CD14-positive monocyte (primary cell): ENCODE measurements at regions not wholly inside any gene's neighbourhood (a gene's known extent, or its start where the extent isn't known, plus 50 kb on each side); places are given as distances from the start of the nearest gene placed in this dataset.

ENCODE experiments used
- DNase-seq, 3 donors: peaks; one replicate each; pipeline ENCODE4 v3.0.0-alpha.2; 2011 to 2022
- H2AFZ ChIP-seq: 2 replicates; pipeline ENCODE4 v1.6.0; 2012; ENCODE audit warnings: mild to moderate bottlenecking, low read depth, low read length, inconsistent platforms; ENCODE audit not compliant: insufficient read depth, poor library complexity, severe bottlenecking
- H3K27ac ChIP-seq, 2 donors: 1 replicate in 1 of 2; 2 replicates in 1 of 2; pipeline ENCODE4 v1.5.1; 2012 to 2013; ENCODE audit warnings: low read length in 2 of 2, control low read depth in 1 of 2, inconsistent platforms in 1 of 2, low read depth in 1 of 2, mild to moderate bottlenecking in 1 of 2
- H3K27me3 ChIP-seq, 2 donors: one replicate each; pipeline versions ENCODE4 v1.6.0 to v1.6.1; 2011 to 2013; ENCODE audit warnings: low read length in 2 of 2; ENCODE audit not compliant: control insufficient read depth in 2 of 2, insufficient read depth in 2 of 2
- H3K36me3 ChIP-seq, 2 donors: replicated peaks in 1 of 2; 1 replicate in 1 of 2; 2 replicates in 1 of 2; pipeline versions ENCODE4 v1.5.1 to v1.6.1; 2012 to 2013; ENCODE audit warnings: low read length in 2 of 2, control low read depth in 1 of 2, inconsistent platforms in 1 of 2, mild to moderate bottlenecking in 1 of 2; ENCODE audit not compliant: insufficient read depth in 2 of 2, control insufficient read depth in 1 of 2
- H3K4me1 ChIP-seq, 2 donors: 1 replicate in 1 of 2; 2 replicates in 1 of 2; pipeline versions ENCODE4 v1.5.1 to v1.6.1; 2012 to 2013; ENCODE audit warnings: low read length in 2 of 2, control low read depth in 1 of 2, inconsistent platforms in 1 of 2, mild to moderate bottlenecking in 1 of 2, moderate library complexity in 1 of 2; ENCODE audit not compliant: insufficient read depth in 2 of 2, control insufficient read depth in 1 of 2
- H3K4me2 ChIP-seq: replicated peaks from 2 replicates; pipeline ENCODE3; 2012; ENCODE audit warnings: low read length, moderate library complexity, mild to moderate bottlenecking; ENCODE audit not compliant: poor library complexity, severe bottlenecking; ENCODE audit errors: extremely low read depth
- H3K4me3 ChIP-seq, 3 experiments: fragments of 200-600 bp in 1 of 3; sonication (generic) in 1 of 3; replicated peaks in 1 of 3; 1 replicate in 2 of 3; 2 replicates in 1 of 3; pipeline ENCODE4 v1.5.1; 2011 to 2013; ENCODE audit warnings: low read length in 3 of 3, mild to moderate bottlenecking in 3 of 3, control low read depth in 2 of 3, low read depth in 2 of 3, inconsistent platforms in 1 of 3, moderate library complexity in 1 of 3
- H3K79me2 ChIP-seq: 2 replicates; pipeline ENCODE4 v1.6.0; 2012; ENCODE audit warnings: mild to moderate bottlenecking, control low read depth, inconsistent platforms, low read length, moderate library complexity; ENCODE audit not compliant: insufficient read depth
- H3K9ac ChIP-seq: 2 replicates; pipeline ENCODE4 v1.6.0; 2017; ENCODE audit warnings: low read length, mild to moderate bottlenecking; ENCODE audit not compliant: insufficient read depth, poor library complexity, severe bottlenecking
- H3K9me3 ChIP-seq, 2 donors: replicated peaks in 1 of 2; 1 replicate in 1 of 2; 2 replicates in 1 of 2; pipeline versions ENCODE4 v1.5.1 to v1.6.1; 2012 to 2013; ENCODE audit warnings: low read length in 2 of 2, control low read depth in 1 of 2; ENCODE audit not compliant: control insufficient read depth in 1 of 2, insufficient read depth in 1 of 2
- H4K20me1 ChIP-seq: 2 replicates; pipeline ENCODE4 v1.6.0; 2012; ENCODE audit warnings: mild to moderate bottlenecking, low read length, control low read depth, moderate library complexity; ENCODE audit not compliant: insufficient read depth
- H3K27ac Mint-ChIP-seq, 7 donors: one replicate each; pipeline ENCODE4 v1.8.0; 2020; ENCODE audit warnings: mild to moderate bottlenecking in 7 of 7, mixed read lengths in 7 of 7, moderate library complexity in 6 of 7, inconsistent platforms in 2 of 7
- H3K27me3 Mint-ChIP-seq, 3 donors: one replicate each; pipeline ENCODE4 v1.8.0; 2021 to 2022; ENCODE audit warnings: low read depth in 3 of 3, mild to moderate bottlenecking in 3 of 3, mixed read lengths in 3 of 3, moderate library complexity in 3 of 3, inconsistent platforms in 1 of 3
- H3K36me3 Mint-ChIP-seq, 2 donors: one replicate each; pipeline ENCODE4 v1.8.0; 2020; ENCODE audit warnings: mixed read lengths in 2 of 2, inconsistent platforms in 1 of 2, mild to moderate bottlenecking in 1 of 2
- H3K4me1 Mint-ChIP-seq: one replicate; pipeline ENCODE4 v1.8.0; 2020; ENCODE audit warnings: mild to moderate bottlenecking, mixed read lengths
- H3K4me3 Mint-ChIP-seq, 2 donors: one replicate each; pipeline ENCODE4 v1.8.0; 2020; ENCODE audit warnings: mild to moderate bottlenecking in 2 of 2, mixed read lengths in 2 of 2, moderate library complexity in 1 of 2
- H3K9me3 Mint-ChIP-seq, 7 donors: one replicate each; pipeline ENCODE4 v1.8.0; 2020 to 2022; ENCODE audit warnings: mixed read lengths in 7 of 7, mild to moderate bottlenecking in 6 of 7, moderate library complexity in 6 of 7, inconsistent platforms in 2 of 7
- CTCF ChIP-seq: fragments of 200-600 bp; IDR thresholded peaks from one replicate; pipeline ENCODE4 v1.8.0; 2022; ENCODE audit warnings: antibody characterized with exemption, mild to moderate bottlenecking
- WGBS: methylation state at CpG from one replicate; pipeline ENCODE4 v1.1.5; 2013; ENCODE audit warnings: missing lambda C conversion rate; ENCODE audit not compliant: insufficient coverage; 5-methylcytosine and 5-hydroxymethylcytosine counted together
- intact Hi-C, 2 donors: fragments of 100-400 bp; cut with micrococcal nuclease; formaldehyde crosslinking; loops; one replicate each; pipeline versions ENCODE4 v1.15.0 to v1.15.1; 2023

GRCh38 chr14:71169861-71170260 lies 262.6 kb downstream of the PCNX1 start:
- intact Hi-C loops, result no loop called here
- DNase-seq, result no peak
- H3K9me3 ChIP-seq, result no peaks in the 10 kb centered on the region
- no peak overlapping the region for H3K9ac ChIP-seq
- peaks cover 2 to 8% (median 5%) of the 10 kb centered on the region in 7 donors for H3K9me3 Mint-ChIP-seq
- no peak overlapping the region for H3K4me3 ChIP-seq
- TF ChIP-seq CTCF, result no peak
- H3K27ac ChIP-seq, result no peak overlapping the region
- H3K4me1 Mint-ChIP-seq, result peaks cover 35% of the 10 kb centered on the region
- H3K4me2 ChIP-seq, result no peak overlapping the region
- no peaks in the 10 kb centered on the region for H3K27me3 ChIP-seq
- no peak overlapping the region for H2AFZ ChIP-seq
- no peaks in the 10 kb centered on the region for H3K79me2 ChIP-seq
- no peak overlapping the region for H3K4me3 Mint-ChIP-seq
- WGBS, result 100% methylated on average over 3 of the region's 5 CpGs
- H3K36me3 Mint-ChIP-seq, result no peaks in the 10 kb centered on the region
- peaks cover 0 to 24% (median 2%) of the 10 kb centered on the region in 3 donors for H3K27me3 Mint-ChIP-seq
- H3K4me1 ChIP-seq, result peaks cover 22 to 26% of the 10 kb centered on the region in 2 donors
- H4K20me1 ChIP-seq, result no peaks in the 10 kb centered on the region
- H3K27ac Mint-ChIP-seq, result no peak overlapping the region
- H3K36me3 ChIP-seq, result no peaks in the 10 kb centered on the region

- WGBS, result 96% methylated on average over 2 of the region's 3 CpGs
Measured at GRCh38 chr14:71175491-71175890, 268.2 kb downstream of the PCNX1 start.

More at GRCh38 chr14:71175491-71175890, 268.2 kb downstream of the PCNX1 start:
- Histone ChIP-seq H3K4me3 (no peak overlapping the region), H4K20me1 (no peaks in the 10 kb centered on the region), H3K9ac (no peak overlapping the region), H3K79me2 (no peaks in the 10 kb centered on the region), H2AFZ (no peak overlapping the region), H3K4me1 (no peaks in the 10 kb centered on the region), H3K27me3 (no peaks in the 10 kb centered on the region), H3K4me2 (no peak overlapping the region), H3K27ac (no peak overlapping the region), H3K36me3 (no peaks in the 10 kb centered on the region), H3K9me3 (no peaks in the 10 kb centered on the region)
- peaks cover 2 to 3% of the 10 kb centered on the region in 2 donors for H3K36me3 Mint-ChIP-seq
- H3K27me3 Mint-ChIP-seq, result peaks cover 2 to 6% (median 4%) of the 10 kb centered on the region in 3 donors
- no peak overlapping the region for H3K4me3 Mint-ChIP-seq
- TF ChIP-seq CTCF, result no peak
- intact Hi-C loops, result no loop called here
- no peak overlapping the region for H3K27ac Mint-ChIP-seq
- H3K9me3 Mint-ChIP-seq, result no peaks in the 10 kb centered on the region
- no peaks in the 10 kb centered on the region for H3K4me1 Mint-ChIP-seq
- DNase-seq, result no peak
